B cell (primary cell): ENCODE measurements at regions not wholly inside any gene's neighbourhood (a gene's known extent, or its start where the extent isn't known, plus 50 kb on each side); places are given as distances from the start of the nearest gene placed in this dataset.

Source experiments
- ATAC-seq: fragments of 200-7000 bp; cut with Tn5 transposase; one replicate; pipeline ENCODE4 v1.10.0; 2021; ENCODE audit warnings: low read depth, mild to moderate bottlenecking, moderate number of reproducible peaks, moderate library complexity
- CTCF ChIA-PET: fragments of 350-600 bp; sonication (Branson Sonifier 250); formaldehyde crosslinking; loops from one replicate; lab custom pipeline; 2021; ENCODE audit warnings: antibody characterized with exemption, inconsistent platforms; lab: Charles Lee
- POLR2A ChIA-PET: fragments of 350-600 bp; sonication (Branson Sonifier 250); formaldehyde crosslinking; loops from one replicate; lab custom pipeline; 2021; ENCODE audit warnings: antibody characterized with exemption; lab: Charles Lee
- DNase-seq: peaks from one replicate; pipeline ENCODE4 v3.0.0; 2013
- H2AFZ ChIP-seq: 2 replicates; pipeline ENCODE4 v1.6.1; 2012; ENCODE audit warnings: mild to moderate bottlenecking, low read depth, low read length; ENCODE audit not compliant: insufficient read depth, poor library complexity, severe bottlenecking
- H3K27ac ChIP-seq, 2 donors: 1 replicate in 1 of 2; 2 replicates in 1 of 2; pipeline ENCODE4 v1.5.1; 2012 to 2013; ENCODE audit warnings: low read length in 2 of 2, mild to moderate bottlenecking in 2 of 2, moderate library complexity in 1 of 2
- H3K27me3 ChIP-seq, 4 experiments: fragments of 200-600 bp in 1 of 4; sonication (generic) in 1 of 4; replicated peaks in 1 of 4; 1 replicate in 2 of 4; 2 replicates in 2 of 4; pipeline versions ENCODE4 v1.6.1 to v1.7.0; 2013 to 2016; ENCODE audit warnings: low read length in 3 of 4, mild to moderate bottlenecking in 2 of 4, mixed read lengths in 1 of 4, moderate library complexity in 1 of 4; ENCODE audit not compliant: insufficient read depth in 4 of 4, control insufficient read depth in 3 of 4; ENCODE audit errors: control extremely low read depth in 1 of 4
- H3K36me3 ChIP-seq, 2 experiments: replicated peaks in 1 of 2; 1 replicate in 1 of 2; 2 replicates in 1 of 2; pipeline versions ENCODE4 v1.6.1 to v1.7.1; 2013; ENCODE audit warnings: low read length in 1 of 2; ENCODE audit not compliant: insufficient read depth in 2 of 2, control insufficient read depth in 1 of 2; ENCODE audit errors: control extremely low read depth in 1 of 2, extremely low read depth in 1 of 2
- H3K4me1 ChIP-seq, 2 donors: fragments of 200-600 bp in 1 of 2; sonication (generic) in 1 of 2; 1 replicate in 1 of 2; 2 replicates in 1 of 2; pipeline versions ENCODE4 v1.5.1 to v1.6.1; 2013 to 2017; ENCODE audit warnings: low read length in 2 of 2; ENCODE audit not compliant: control insufficient read depth in 2 of 2, insufficient read depth in 2 of 2
- H3K4me2 ChIP-seq: replicated peaks from 2 replicates; pipeline ENCODE3; 2012; ENCODE audit warnings: mild to moderate bottlenecking, low read depth, low read length; ENCODE audit not compliant: poor library complexity, severe bottlenecking
- H3K4me3 ChIP-seq, 5 experiments: fragments of 200-600 bp in 1 of 5; sonication (generic) in 1 of 5; 1 replicate in 3 of 5; 2 replicates in 2 of 5; pipeline versions ENCODE4 v1.5.1 to v1.7.0; 2011 to 2016; ENCODE audit warnings: low read length in 4 of 5, mild to moderate bottlenecking in 4 of 5, low read depth in 2 of 5, control low read depth in 1 of 5, moderate library complexity in 1 of 5; ENCODE audit not compliant: insufficient read depth in 1 of 5; ENCODE audit errors: control extremely low read depth in 1 of 5, extremely low read depth in 1 of 5
- H3K79me2 ChIP-seq: fragments of 200-600 bp; sonication (generic); one replicate; pipeline ENCODE4 v1.6.0; 2016; ENCODE audit warnings: low read length; ENCODE audit not compliant: control insufficient read depth, insufficient read depth
- H3K9ac ChIP-seq: fragments of 200-600 bp; sonication (generic); 2 replicates; pipeline ENCODE4 v1.6.1; 2017; ENCODE audit warnings: mild to moderate bottlenecking, low read length, moderate library complexity
- H3K9me3 ChIP-seq, 3 donors: one replicate each; pipeline versions ENCODE4 v1.6.1 to v1.7.1; 2013; ENCODE audit warnings: low read length in 2 of 3; ENCODE audit not compliant: control insufficient read depth in 2 of 3, insufficient read depth in 1 of 3; ENCODE audit errors: control extremely low read depth in 1 of 3
- H4K20me1 ChIP-seq: 2 replicates; pipeline ENCODE4 v1.6.0; 2012; ENCODE audit warnings: mild to moderate bottlenecking, low read length; ENCODE audit not compliant: insufficient read depth, control insufficient read depth, poor library complexity, severe bottlenecking
- H3K27ac Mint-ChIP-seq: one replicate; pipeline ENCODE4 v1.8.0; 2021; ENCODE audit warnings: mixed read lengths
- H3K27me3 Mint-ChIP-seq: one replicate; pipeline ENCODE4 v1.8.0; 2021; ENCODE audit warnings: mixed read lengths
- H3K4me1 Mint-ChIP-seq: one replicate; pipeline ENCODE4 v1.8.0; 2021; ENCODE audit warnings: mixed read lengths
- H3K4me3 Mint-ChIP-seq: one replicate; pipeline ENCODE4 v1.8.0; 2021; ENCODE audit warnings: mixed read lengths
- H3K9me3 Mint-ChIP-seq: one replicate; pipeline ENCODE4 v1.8.0; 2022; ENCODE audit warnings: mixed read lengths; ENCODE audit not compliant: insufficient read depth
- CTCF ChIP-seq: fragments of 200-600 bp; IDR thresholded peaks from one replicate; pipeline ENCODE4 v1.8.0; 2022; ENCODE audit warnings: antibody characterized with exemption, mild to moderate bottlenecking
- EZH2 ChIP-seq: IDR thresholded peaks from 2 replicates; pipeline ENCODE4 v1.6.1; 2012; ENCODE audit warnings: borderline replicate concordance, low read depth, mild to moderate bottlenecking, moderate library complexity, low read length; ENCODE audit not compliant: insufficient read depth, poor library complexity, severe bottlenecking
- WGBS: methylation state at CpG from one replicate; pipeline ENCODE4 v1.1.5; 2013; ENCODE audit warnings: missing lambda C conversion rate; ENCODE audit not compliant: insufficient coverage; 5-methylcytosine and 5-hydroxymethylcytosine counted together
- intact Hi-C: fragments of 100-400 bp; cut with micrococcal nuclease; formaldehyde crosslinking; loops from one replicate; pipeline ENCODE4 v1.10.0; 2022

- Mint-ChIP-seq H3K4me3 (no peak overlapping the region), H3K9me3 (no peaks in the 10 kb centered on the region), H3K27ac (no peak overlapping the region), H3K27me3 (peaks cover 7% of the 10 kb centered on the region), H3K4me1 (peaks cover 15% of the 10 kb centered on the region)
- no peak overlapping the region for H2AFZ ChIP-seq
- H3K27me3 ChIP-seq, result no peaks in the 10 kb centered on the region
- no peaks in the 10 kb centered on the region for H3K36me3 ChIP-seq
- DNase-seq (no peak), ATAC-seq (no peak)
- H3K27ac ChIP-seq, result no peak overlapping the region
- TF ChIP-seq CTCF, result no peak
- no peak overlapping the region for H3K4me2 ChIP-seq
- ChIA-PET CTCF (no interaction called here), POLR2A (interaction anchor here (0.6 kb wide), 2 partner anchors 40 to 56 kb away, joined by 4 to 7 read pairs; no protein-coding TSS in a partner anchor)
- no peaks in the 10 kb centered on the region for H3K9me3 ChIP-seq
- WGBS, result 67% methylated on average over 4 of the region's 7 CpGs
- H3K4me1 ChIP-seq, result peaks cover 9 to 10% of the 10 kb centered on the region in 2 donors
- no peak overlapping the region for H3K9ac ChIP-seq
- H3K4me3 ChIP-seq, result no peak overlapping the region
- H4K20me1 ChIP-seq, result no peaks in the 10 kb centered on the region
- intact Hi-C loops, result no loop called here
- no peaks in the 10 kb centered on the region for H3K79me2 ChIP-seq
Measured at GRCh38 chr6:15090145-15090579, 155.7 kb upstream of the JARID2 start.

GRCh38 chr6:15090745-15091384 is 155.0 kb upstream of the JARID2 start:
- Mint-ChIP-seq H3K4me1 (peaks cover 15% of the 10 kb centered on the region), H3K9me3 (no peaks in the 10 kb centered on the region), H3K4me3 (no peak overlapping the region), H3K27me3 (peaks cover 7% of the 10 kb centered on the region), H3K27ac (no peak overlapping the region)
- no peak overlapping the region for H3K9ac ChIP-seq
- no peaks in the 10 kb centered on the region for H3K27me3 ChIP-seq
- H3K4me3 ChIP-seq, result no peak overlapping the region
- H3K9me3 ChIP-seq, result no peaks in the 10 kb centered on the region
- TF ChIP-seq EZH2 (no peak), CTCF (no peak)
- 100% methylated on average over 6 of the region's 9 CpGs for WGBS
- intact Hi-C loops, result no loop called here
- no peaks in the 10 kb centered on the region for H3K79me2 ChIP-seq
- CTCF ChIA-PET, result no interaction called here
- no peak overlapping the region for H3K4me2 ChIP-seq
- no peaks in the 10 kb centered on the region for H3K36me3 ChIP-seq
- DNase-seq (no peak), ATAC-seq (no peak)
- POLR2A ChIA-PET, result no interaction called here
- H3K27ac ChIP-seq, result no peak overlapping the region
- peaks cover 9 to 10% of the 10 kb centered on the region in 2 donors for H3K4me1 ChIP-seq
- H4K20me1 ChIP-seq, result no peaks in the 10 kb centered on the region
- no peak overlapping the region for H2AFZ ChIP-seq
